ENCODE measurements at regions not wholly inside any gene's neighbourhood (a gene's known extent, or its start where the extent isn't known, plus 50 kb on each side); places are given as distances from the start of the nearest gene placed in this dataset.
A peak's percentile ranks its signal among the peaks of the same experiment; 100 is the strongest.
"Not testable (repeated sequence)": the region's sequence is repeated elsewhere in the genome, so short reads cannot be mapped to it uniquely, and the experiment has no call there.

GRCh38 chr12:92394895-92395294 lies 249.2 kb upstream of the BTG1 start:
- DNase-seq, result no peak

DNA sequence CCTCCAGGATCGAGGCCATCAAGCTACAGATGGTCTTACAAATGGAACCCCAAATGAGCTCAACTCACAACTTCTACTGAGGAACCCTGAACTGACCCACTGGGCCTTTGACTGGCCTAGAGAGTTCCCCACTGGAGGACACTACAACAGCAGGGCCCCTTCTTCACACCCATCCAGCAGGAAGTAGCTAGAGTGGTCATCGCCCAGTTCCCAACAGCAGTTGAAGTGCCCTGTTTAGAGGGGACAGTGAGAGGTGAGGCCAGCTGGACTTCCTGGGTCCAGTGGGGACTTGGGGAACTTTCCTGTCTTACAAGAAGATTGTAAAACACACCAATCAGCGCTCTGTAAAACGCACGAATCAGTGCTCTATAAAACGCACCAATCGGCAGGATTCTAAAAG lies 247.9 kb upstream of the BTG1 start:
- DNase-seq, result no peak

DNA sequence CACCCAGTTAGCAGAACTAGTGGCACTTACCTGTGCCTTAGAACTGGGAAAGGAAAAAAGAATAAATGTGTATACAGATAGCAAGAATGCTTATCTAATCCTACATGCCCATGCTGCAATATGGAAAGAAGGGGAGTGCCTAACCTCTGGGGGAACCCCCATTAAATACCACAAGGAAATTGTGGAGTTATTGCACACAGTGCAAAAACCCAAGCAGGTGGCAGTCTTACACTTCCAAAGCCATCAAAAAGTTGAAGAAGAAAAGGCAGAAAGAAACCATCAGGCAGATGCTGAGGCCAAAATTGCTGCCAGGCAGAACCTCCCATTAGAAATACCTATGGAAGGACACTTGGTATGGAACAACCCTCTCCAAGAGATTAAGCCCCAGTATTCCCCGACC lies 246.1 kb upstream of the BTG1 start:
- DNase-seq, result not testable (repeated sequence)

GRCh38 chr12:92389466-92389865 lies 243.8 kb upstream of the BTG1 start:
- no peak for DNase-seq

DNA sequence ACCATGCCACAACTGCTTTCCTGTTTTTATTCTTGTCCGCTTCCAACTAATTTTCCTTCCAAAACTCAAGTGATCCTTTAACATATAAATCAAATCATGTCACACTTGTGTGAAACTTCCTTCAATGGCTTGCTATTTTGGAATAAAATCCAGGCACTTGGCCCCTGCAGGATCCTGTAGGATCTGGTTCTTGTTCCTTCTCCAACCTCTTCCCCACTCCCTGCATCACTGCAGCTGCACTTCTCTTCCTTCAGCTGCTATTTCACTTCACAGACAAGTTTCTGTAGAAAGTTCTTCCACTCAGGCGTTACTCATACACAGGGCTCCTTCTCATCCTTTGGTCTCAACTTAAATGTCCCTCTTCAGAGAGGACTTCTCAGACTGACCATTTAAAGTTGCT lies 239.7 kb upstream of the BTG1 start:
- DNase-seq, result peak; percentile 33

DNA sequence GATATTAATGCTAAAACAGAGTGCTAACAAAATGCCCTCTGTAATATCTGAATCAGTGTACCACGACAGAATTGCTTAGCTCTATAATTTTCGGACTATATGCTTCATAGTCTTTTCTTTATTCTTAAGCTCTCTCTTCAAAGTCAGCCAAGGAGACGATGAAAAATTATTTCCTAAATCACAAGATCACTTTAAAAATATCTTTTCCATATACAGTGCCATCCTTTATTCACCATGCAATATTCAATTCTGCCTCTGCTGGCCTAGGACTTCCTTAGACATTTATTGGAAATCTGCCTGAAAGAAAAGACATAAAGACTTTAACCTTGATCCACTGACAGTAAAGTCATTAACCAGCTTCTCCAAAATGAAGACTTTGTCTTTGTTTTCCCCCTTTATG lies 238.9 kb upstream of the BTG1 start:
- DNase-seq, result no peak

GRCh38 chr12:92382383-92382878 lies 236.8 kb upstream of the BTG1 start:
- DNase-seq, result no peak

DNA sequence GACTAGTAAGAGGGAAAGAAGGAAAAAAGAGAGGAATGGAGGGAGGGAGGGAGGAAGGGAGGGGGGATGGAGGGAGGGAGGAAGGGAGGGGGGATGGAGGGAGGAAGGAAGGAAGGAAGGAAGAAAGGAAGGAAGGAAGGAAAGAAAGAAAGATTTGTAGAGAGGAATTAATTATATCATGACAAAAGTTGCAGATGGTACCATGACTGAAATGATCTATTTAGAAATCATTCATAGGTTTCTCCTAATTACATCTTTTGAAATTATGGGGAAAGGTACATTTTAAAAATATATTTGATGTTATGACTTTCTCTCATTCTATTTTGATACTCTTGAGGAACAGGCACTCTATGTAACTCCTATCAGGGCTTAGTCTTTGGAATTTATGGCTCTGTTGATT lies 236.2 kb upstream of the BTG1 start:
- no peak for DNase-seq

DNA sequence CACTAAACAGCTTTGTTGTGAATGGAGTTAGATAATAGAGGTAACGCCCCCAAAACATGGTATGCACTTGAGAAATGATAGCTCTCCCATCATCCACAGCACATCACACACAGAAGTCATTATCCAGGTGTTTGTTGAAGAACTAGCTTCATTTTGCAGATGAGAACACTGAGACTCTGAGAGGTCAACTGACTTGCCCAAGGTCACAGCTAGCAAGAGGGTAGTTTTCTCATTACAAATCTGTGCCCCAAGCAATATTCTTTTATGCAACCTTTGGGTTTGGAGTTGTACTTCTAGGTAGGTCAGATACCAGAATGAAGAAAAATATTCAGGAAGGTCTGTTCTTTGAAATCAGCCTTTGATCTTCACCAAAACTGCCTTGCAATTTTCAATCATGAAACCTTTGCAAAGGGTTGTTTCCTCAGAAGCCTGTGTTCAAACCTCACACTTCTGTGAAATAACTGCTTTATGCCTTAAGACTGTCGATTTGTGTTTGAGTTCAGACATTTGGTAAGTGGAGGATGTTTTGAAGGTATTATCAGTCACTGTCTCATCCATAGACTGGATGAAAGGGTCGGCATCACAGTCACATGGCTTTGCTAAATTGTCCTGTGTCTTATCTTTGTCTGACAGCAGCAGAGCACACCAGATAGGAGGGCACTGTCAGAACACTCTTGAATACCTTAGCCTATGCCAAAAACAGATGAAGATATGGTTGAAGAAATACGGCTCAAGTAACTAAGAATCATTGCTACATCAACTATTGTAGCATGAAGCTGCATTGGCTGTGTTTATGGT lies 233.2 kb upstream of the BTG1 start:
- no peak for DNase-seq

GRCh38 chr12:92375504-92375903 lies 229.9 kb upstream of the BTG1 start:
- not testable (repeated sequence) for DNase-seq

DNA sequence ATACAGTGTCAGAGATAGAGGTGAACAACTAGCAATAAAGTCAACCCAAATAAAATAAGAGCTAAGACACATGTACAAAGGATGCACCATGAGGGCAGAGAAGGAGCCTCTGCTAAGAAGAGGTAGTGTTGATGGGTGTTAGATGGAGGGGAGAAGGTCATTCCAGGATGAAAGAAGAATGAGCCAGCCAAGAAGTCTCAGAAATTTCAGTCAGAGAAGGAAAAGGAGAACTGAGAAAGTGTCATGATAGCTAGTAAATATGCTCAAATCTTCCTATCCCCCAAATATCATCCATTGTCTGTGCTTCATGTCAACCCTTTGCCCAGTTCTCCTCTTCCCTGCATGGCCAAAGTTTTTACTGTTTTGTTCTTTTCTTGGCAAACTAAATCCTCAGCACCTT lies 225.2 kb upstream of the BTG1 start:
- no peak for DNase-seq

DNA sequence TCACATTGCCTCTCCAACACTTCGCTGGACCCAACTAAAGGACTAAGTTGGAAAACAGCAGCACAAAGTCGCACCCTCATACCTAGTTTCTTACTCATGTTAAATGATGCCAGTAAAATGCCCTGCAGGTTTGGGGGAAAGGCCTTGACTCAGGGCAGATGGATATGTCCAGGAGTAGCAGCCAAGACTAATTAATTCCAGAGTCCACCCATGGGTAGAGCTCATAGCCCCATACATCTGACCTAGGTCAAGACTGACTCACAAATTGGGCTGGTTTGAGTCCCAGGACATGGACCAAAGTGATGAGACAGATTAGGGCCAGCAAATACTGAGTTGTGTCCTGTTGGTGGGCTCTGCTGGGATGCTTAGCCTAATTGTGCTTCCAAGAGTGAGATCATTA lies 224.0 kb upstream of the BTG1 start:
- DNase-seq, result no peak

GRCh38 chr12:92369056-92369455 lies 223.4 kb upstream of the BTG1 start:
- no peak for DNase-seq

- DNase-seq, result no peak
Observed at GRCh38 chr12:92365836-92366235, 220.2 kb upstream of the BTG1 start.

- no peak for DNase-seq
Observed at GRCh38 chr12:92365333-92365732, 219.7 kb upstream of the BTG1 start.

GRCh38 chr12:92363295-92364146 lies 217.9 kb upstream of the BTG1 start:
- peak; percentile 96 for DNase-seq

DNA sequence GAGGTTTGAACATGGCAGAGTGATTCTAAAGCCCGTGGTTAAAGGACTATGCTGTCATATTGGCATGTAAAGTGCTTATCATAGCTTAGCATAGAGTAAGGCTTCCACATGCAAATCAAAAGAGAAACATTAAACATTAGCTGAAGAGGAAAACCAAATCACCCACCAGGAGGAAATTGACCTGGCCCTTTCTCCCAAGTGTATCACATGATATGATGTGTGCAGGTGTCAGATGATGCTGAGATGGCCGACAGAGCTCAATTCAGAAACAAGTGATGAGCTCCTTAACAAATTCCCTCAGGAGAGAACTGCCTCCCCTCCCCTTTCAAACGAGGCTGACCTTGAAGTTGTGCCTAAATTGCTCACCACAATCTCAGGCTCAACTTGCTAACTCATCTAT lies 217.1 kb upstream of the BTG1 start:
- DNase-seq, result peak; percentile 13

GRCh38 chr12:92362126-92362525 lies 216.5 kb upstream of the BTG1 start:
- peak; percentile 51 for DNase-seq

DNA sequence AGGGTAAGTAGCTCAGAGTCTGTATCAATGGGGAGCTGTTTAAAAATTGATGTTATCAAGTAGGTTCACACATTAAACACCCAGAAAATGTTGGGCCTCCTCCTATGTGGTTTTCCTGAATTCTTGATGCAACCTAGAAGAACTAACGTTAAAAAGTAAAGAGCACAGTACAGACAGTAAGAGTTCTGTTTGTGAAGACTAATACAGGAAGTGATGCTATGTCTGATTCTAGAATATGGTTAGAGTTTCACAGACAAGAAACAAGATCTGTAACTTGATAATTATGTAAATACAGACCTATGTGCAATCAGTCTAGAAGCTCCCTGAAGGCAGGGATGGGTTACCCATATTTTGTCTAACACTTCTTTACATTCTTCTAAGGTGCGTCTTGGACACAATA lies 214.9 kb upstream of the BTG1 start:
- DNase-seq, result no peak

GRCh38 chr12:92359581-92360209 lies 214.0 kb upstream of the BTG1 start:
- DNase-seq, result peak; percentile 51

- DNase-seq, result no peak
Observed at GRCh38 chr12:92357584-92358261, 212.1 kb upstream of the BTG1 start.

GRCh38 chr12:92356425-92356824 lies 210.8 kb upstream of the BTG1 start:
- DNase-seq, result no peak
